D721Med (cell line): ENCODE measurements at regions not wholly inside any gene's neighbourhood (a gene's known extent, or its start where the extent isn't known, plus 50 kb on each side); places are given as distances from the start of the nearest gene placed in this dataset.
A peak's percentile ranks its signal among the peaks of the same experiment; 100 is the strongest.

ENCODE experiments used
- DNase-seq: peaks from one replicate; pipeline ENCODE4 v3.0.0; 2011; ENCODE audit warnings: low spot score; ENCODE audit not compliant: insufficient read length
- FAIRE-seq: peaks from 2 replicates; lab custom pipeline; 2011; peaks lifted over from hg19 to GRCh38; lab: Jason Lieb, UNC
- CTCF ChIP-seq: IDR thresholded peaks from 2 replicates; pipeline ENCODE4 v1.5.1; 2012; ENCODE audit warnings: mild to moderate bottlenecking, control low read depth; ENCODE audit not compliant: insufficient read depth; ENCODE audit errors: missing control alignments

GRCh38 chr5:74185599-74185998 is 454.9 kb downstream of the ENC1 start:
- DNase-seq (no peak), FAIRE-seq (no peak)
- peak; percentile 1 for TF ChIP-seq CTCF

GRCh38 chr5:74184649-74185048 is 455.9 kb downstream of the ENC1 start:
- DNase-seq (no peak), FAIRE-seq (no peak)
- TF ChIP-seq CTCF, result no peak

- no peak for TF ChIP-seq CTCF
- DNase-seq, result no peak
- FAIRE-seq, result no peak
These were observed 457.5 kb downstream of the ENC1 start for GRCh38 chr5:74183041-74183440.

GRCh38 chr5:74182603-74183002 is 457.9 kb downstream of the ENC1 start:
- no peak for TF ChIP-seq CTCF
- FAIRE-seq (no peak), DNase-seq (no peak)

- FAIRE-seq (no peak), DNase-seq (no peak)
- no peak for TF ChIP-seq CTCF
These were observed 460.8 kb downstream of the ENC1 start for GRCh38 chr5:74179701-74180100.

GRCh38 chr5:74179179-74179578 is 461.3 kb downstream of the ENC1 start:
- TF ChIP-seq CTCF, result no peak
- DNase-seq, result no peak
- no peak for FAIRE-seq

GRCh38 chr5:74177961-74178360 is 462.6 kb downstream of the ENC1 start:
- TF ChIP-seq CTCF, result no peak
- no peak for FAIRE-seq
- DNase-seq, result no peak
